ENCODE measurements at regions not wholly inside any gene's neighbourhood (a gene's known extent, or its start where the extent isn't known, plus 50 kb on each side); places are given as distances from the start of the nearest gene placed in this dataset.
"Not testable (repeated sequence)": the region's sequence is repeated elsewhere in the genome, so short reads cannot be mapped to it uniquely, and the experiment has no call there.

- DNase-seq (ENCODE audit: low read depth), result peak; percentile 52
Observed at GRCh38 chr1:10867138-10867721, 70.8 kb upstream of the CASZ1 start.

DNA sequence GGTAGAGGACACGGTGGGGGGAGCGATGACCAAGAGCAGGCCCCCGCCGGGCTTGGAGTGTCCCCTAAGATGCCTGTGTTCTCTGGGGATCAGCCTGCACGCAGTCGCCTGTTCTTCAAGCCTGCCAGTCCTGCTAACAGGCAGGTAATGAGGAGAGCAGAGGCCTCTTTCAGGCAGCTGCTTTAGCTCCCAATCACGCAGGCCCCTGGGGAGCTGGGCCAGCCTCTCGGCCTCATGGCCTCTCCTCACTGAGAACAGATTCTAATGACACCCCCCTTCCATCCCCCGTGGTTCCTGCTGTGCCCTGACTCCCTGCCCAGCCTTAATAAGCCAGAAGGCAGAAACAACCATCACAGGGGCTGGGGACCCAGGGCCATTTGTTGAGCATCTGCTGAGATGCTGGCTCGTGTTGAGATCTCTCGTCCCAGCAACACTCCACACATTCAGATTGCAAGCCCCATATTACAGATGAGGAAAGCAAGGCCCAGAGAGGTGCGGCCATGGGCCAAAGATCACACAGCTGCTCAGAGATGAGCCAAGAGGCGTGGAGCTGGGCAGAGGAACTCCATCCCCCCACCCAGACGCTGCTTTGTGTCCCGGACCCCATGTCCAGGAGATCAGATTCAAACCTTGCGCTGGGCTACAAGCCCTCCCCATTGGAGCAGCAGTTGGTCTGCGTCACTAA, 71.6 kb upstream of the CASZ1 start:
- no peak for DNase-seq (ENCODE audit: low read depth)

DNA sequence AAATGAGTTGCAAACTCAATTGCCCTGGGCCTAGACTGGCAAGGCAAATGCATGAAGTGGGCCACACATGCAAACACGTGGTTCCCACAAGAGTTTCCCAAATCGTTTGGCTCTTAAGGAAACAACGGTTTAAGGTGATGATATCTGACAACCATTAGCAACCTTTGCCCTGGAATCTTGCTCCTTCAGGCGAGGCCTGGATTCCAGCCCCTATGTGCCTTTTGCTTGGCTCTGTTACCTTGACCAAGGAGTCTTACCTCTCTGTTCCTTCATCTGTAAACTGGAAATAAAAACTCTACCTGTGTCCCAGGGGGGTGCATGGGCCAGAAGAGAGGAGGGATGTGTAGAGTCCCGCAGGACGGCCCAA, 72.1 kb upstream of the CASZ1 start:
- no peak for DNase-seq (ENCODE audit: low read depth)

GRCh38 chr1:10869933-10870332, 73.5 kb upstream of the CASZ1 start:
- DNase-seq (ENCODE audit: low read depth), result no peak

GRCh38 chr1:10870493-10871096, 74.1 kb upstream of the CASZ1 start:
- no peak for DNase-seq (ENCODE audit: low read depth)

- no peak for DNase-seq (ENCODE audit: low read depth)
Observed at GRCh38 chr1:10873189-10873588, 76.7 kb upstream of the CASZ1 start.

GRCh38 chr1:10874351-10874750, 77.9 kb upstream of the CASZ1 start:
- no peak for DNase-seq (ENCODE audit: low read depth)

GRCh38 chr1:10877894-10878293, 81.4 kb upstream of the CASZ1 start:
- no peak for DNase-seq (ENCODE audit: low read depth)

GRCh38 chr1:10878469-10878868, 82.0 kb upstream of the CASZ1 start:
- DNase-seq (ENCODE audit: low read depth), result no peak

- no peak for DNase-seq (ENCODE audit: low read depth)
Observed at GRCh38 chr1:10880063-10880462, 83.6 kb upstream of the CASZ1 start.

DNA sequence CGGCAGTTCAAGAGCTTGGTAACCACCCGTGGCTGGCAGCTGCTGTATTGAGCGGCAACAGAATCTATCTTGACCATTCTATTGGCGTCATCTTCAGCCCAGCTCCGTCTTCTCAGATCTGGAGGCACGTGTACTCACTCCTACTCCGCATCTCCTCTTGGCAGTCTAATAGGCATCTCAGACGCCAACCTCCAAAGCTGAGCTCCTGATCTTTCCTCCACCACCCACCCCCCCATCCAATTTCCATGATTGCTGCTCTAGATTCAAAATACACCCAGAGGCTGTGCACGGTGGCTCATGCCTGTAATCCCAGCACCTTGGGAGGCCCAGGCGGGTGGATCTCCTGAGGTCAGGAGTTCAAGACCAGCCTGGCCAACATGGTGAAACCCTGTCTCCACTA, 84.6 kb upstream of the CASZ1 start:
- no peak for DNase-seq (ENCODE audit: low read depth)

- no peak for DNase-seq (ENCODE audit: low read depth)
Observed at GRCh38 chr1:10882069-10882468, 85.6 kb upstream of the CASZ1 start.

DNA sequence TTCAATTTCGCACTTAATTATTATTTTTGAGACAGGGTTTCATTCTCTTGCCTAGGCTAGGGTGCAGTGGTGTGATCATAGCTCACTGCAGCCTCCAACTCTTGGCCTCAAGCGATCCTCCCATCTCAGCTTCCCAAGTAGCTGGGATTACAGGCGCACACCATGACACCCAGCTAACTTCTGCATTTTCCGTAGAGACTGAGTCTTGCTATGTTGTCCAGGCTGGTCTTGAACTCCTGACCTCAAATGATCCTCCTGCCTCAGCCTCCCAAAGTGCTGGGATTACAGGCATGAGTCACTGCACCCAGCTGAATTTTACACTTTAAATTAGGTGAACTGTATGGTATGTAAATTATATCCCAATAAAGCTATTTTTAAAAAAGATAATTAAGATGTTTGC, 90.6 kb upstream of the CASZ1 start:
- DNase-seq (ENCODE audit: low read depth), result not testable (repeated sequence)

DNA sequence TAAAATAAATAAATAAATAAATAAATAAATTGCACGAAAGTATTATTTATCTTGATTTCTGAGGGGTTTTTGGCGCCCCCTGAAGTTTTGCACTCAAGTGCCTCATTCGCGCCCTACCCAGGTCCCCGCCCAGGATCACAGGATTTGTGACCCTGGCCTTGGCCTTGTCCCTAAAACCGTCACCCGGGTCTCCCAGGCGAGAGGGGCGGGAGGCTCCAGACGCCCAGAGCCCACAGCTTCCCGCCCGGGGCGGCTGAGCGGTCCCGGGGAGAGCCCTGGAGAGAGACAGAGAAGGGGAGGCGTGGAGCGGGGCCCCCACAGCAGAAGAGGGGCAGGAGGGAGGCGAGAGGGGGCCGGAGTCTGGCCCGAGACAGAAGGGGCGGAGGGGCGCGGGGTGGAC, 91.8 kb upstream of the CASZ1 start:
- DNase-seq (ENCODE audit: low read depth), result no peak

- DNase-seq (ENCODE audit: low read depth), result no peak
Observed at GRCh38 chr1:10888791-10889649, 92.6 kb upstream of the CASZ1 start.

DNA sequence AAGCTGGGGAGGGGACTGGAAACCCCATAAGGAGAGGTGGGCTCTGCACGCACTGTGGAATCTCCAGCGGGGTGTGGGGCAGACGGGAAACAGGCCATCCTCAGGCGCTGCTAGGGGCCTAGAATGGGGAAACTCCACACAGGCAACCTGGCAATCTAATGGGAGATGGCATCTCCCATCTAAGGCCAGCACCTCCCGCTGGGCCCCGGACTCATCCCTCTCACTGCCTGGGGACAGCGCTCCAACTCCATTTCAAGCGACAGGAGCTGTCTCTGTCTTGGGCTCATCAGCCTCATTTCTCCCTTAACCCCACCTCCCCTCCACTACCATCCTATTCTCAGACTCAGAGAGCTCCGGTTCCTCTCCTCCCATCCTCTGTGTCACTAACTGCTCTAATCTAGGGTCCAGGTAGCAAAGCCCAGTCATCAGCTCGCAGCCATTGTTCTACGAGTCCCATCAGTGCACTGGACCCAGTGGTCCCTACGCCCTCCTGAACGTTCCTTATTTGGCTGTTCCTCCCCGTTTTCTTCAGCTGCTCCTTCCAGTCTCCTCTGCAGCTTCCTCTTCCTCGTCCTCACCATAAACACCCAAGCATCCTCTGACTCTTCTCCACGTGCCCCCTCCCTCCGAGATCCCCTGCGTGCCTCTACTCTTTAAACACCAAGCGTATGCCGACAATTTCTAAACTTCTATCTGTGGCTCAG, 93.4 kb upstream of the CASZ1 start:
- DNase-seq (ENCODE audit: low read depth), result no peak

DNA sequence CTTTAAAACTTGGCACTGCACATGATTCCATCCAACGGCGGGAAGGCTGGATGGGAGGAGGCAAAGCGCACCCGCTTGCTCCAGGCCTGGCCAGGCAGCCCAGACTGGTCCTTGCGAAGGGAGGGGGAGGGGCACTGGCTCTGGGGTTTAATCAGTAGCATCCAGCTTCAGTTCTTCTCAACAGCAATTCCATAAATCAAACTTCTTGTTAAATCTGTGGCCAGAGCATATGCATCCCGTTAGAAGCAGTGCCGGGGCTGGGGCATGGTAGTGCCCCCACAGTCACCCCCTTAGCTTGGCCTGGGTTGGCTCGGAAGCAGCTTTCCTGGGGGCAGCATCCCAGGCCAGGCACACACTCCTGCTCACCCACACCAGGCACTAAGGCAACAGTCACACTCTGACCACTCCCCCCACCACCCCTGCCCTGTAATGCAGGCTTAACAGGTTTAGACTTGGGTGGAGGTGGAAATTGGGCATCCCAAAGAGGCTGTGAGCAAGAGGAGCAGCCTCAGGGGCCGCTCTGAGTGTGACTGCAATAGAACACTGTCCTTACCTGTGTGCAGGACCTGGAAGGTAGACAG, 94.1 kb upstream of the CASZ1 start:
- DNase-seq (ENCODE audit: low read depth), result no peak

GRCh38 chr1:10891091-10891490, 94.6 kb upstream of the CASZ1 start:
- DNase-seq (ENCODE audit: low read depth), result no peak

DNA sequence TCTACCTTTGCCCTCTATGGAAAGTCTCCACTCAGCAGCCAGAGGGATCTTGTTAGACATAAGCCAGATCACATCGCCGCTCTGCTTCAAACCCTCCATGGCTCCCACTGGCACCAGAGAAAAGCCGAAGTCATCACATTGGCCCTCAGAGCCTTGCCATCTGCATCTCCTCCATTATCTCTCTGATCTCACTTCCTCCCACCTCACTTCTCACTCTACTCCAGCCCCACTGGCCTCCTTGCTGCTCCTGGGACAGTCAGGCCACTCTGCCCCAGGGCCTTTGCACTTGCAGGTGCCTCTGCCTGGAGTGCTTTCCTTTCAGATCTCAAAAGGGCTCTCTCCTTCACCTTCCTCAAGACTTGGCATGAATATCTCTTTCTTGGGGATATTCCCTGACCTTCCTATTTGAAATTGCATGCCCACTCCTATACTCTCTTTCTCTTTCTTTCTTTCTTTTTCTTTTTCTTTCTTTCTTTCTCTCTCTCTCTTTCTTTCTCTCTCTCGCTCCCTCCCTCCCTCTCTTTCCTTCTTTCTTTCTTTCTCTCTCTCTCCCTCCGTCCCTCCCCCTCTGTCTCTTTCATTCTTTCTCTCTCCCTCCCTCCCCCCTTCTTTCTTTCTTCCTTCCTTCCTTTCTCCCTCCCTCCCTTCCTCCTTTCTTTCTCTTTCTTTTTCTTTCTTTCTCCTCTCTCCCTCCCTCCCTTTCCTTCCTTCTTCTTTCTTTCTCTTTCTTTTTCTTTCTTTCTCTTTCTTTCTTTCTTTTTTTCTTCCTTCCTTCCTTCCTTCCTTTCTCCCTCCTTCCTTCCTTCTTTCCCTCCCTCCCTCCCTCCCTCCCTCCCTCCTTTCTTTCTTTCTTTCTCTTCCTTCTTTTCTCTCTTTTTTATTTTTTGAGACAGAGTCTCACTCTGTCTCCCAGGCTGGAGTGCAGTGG, 96.0 kb upstream of the CASZ1 start:
- no peak for DNase-seq (ENCODE audit: low read depth)

DNA sequence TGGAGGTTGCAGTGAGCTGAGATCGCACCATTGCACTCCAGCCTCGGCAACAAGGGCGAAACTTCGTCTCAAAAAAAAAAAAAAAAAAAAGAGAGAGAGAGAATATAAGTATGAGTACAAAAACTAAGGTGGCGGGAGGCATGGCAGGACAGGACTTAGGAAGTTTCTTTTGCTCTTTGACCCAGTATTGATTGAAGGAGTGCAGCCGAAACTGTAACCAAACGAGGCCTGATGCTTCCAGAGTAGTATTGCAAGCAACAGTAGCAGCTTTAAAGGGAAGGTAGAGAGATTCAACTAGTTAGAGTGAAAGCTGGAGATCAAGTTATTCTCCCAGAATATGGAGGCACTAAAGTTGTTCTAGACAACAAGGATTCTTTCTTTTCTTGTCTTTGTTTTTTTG, 99.2 kb upstream of the CASZ1 start:
- DNase-seq (ENCODE audit: low read depth), result no peak

DNA sequence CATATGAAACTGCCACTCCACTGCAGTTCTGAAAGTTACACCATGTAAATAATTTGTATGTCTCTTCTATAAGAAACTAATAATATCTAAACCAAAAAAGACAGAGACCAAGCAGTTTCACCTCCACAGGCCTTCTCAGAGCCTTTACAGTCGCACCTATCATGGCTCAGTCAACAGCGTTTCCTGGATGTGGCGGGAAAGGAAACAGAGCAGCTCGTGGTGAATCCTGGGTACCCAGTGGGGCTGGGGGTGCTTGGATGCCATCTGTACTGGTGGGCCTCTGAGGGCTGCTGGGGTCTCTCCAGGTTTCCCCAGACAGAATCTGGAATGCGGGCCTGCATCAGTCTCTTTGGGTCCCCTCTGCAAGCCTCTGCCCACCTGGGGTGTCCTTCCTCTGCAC, 100.2 kb upstream of the CASZ1 start:
- DNase-seq (ENCODE audit: low read depth), result no peak
